Fibroblast of upper back skin (primary cell): ENCODE measurements at regions not wholly inside any gene's neighbourhood (a gene's known extent, or its start where the extent isn't known, plus 50 kb on each side); places are given as distances from the start of the nearest gene placed in this dataset.

Experiments used
- DNase-seq: peaks from one replicate; pipeline ENCODE4 v3.0.0-alpha.2; 2013

GRCh38 chr22:22423681-22424080 lies 84.9 kb downstream of the ZNF280B start:
- no peak for DNase-seq

DNA sequence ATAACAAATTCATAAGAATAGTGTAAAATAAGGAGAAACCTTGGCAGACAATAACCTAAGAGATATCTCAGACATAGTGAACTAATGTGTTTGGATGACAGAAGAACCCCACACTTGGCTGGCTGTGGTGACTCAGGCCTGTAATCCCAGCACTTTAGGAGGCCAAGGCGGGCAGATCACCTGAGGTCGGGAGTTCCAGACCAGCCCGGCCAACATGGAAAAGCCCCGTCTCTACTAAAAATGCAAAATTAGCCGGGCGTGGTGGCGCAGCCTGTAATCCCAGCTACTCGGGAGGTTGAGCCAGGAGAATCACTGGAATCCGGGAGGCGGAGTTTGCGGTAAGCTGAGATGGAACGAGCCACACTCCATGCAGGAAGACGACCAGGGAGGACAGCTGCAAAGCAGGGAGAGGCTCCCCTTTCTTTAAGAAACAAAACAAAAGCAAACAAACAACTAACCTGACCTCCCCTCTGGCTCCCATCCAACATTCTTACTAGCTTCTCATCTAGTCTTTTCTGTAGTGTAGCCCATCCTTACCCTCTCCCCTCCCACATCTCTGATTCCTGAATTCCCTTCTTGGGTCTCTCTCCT lies 84.2 kb downstream of the ZNF280B start:
- no peak for DNase-seq

GRCh38 chr22:22424956-22425355 lies 83.6 kb downstream of the ZNF280B start:
- DNase-seq = no peak

- DNase-seq = no peak
These were observed 83.2 kb downstream of the ZNF280B start for GRCh38 chr22:22425356-22425755.

GRCh38 chr22:22425783-22426624 lies 82.5 kb downstream of the ZNF280B start:
- DNase-seq = no peak

DNA sequence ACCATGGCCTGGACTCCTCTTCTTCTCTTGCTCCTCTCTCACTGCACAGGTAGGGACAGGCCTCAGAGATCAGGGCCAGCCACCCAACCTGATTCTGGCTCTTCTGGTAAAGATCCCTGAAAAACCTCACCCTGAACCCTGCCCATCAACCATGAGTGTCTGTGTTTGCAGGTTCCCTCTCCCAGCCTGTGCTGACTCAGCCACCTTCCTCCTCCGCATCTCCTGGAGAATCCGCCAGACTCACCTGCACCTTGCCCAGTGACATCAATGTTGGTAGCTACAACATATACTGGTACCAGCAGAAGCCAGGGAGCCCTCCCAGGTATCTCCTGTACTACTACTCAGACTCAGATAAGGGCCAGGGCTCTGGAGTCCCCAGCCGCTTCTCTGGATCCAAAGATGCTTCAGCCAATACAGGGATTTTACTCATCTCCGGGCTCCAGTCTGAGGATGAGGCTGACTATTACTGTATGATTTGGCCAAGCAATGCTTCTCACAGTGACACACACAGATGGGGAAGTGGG lies 80.9 kb downstream of the ZNF280B start:
- no peak for DNase-seq

DNA sequence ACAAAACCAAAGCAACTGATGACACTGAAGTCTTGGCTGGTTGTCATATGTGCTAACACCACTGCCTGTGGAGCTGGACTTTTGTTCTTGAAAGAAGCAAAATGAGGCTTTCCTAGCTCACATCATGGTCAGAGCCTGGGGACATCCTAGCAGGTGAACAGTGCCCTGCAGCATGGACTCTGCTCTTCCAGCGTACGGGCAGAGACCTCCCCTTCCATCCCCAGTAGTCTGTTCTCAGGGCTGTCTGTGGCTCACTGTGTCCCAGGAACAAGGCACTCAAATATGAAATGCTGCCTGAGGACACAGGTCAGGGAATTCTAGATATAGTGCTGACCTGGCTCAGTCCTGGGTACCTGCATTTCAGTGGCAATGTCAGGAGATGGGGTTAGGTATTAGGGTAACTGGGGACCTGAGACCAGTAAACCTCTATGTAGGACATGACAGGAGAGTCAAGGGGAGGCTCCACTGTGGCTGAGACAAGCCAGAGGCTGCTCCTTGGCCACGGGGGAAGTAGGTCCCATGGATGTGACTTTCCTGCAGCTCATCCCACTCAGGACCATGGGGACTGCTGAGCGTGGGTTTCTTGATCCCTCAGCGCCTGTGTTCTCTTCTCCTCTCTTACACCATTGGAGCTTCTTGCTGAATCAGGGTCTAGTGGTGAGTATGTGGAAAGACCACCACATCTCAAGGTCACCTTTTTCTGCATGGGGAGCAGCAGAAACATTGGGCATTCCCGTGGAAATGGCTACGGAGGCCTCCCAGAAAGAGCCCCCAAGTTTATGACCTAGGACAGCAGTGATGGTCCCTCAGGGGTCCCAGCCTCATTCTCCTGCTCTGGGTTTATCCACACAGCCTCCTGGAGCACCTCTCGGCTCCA lies 80.1 kb downstream of the ZNF280B start:
- DNase-seq = no peak

GRCh38 chr22:22429369-22430108 lies 79.0 kb downstream of the ZNF280B start:
- DNase-seq = no peak

GRCh38 chr22:22430111-22430820 lies 78.3 kb downstream of the ZNF280B start:
- DNase-seq = no peak

- peak; percentile 39 for DNase-seq
These were observed 77.0 kb downstream of the ZNF280B start for GRCh38 chr22:22431271-22432220.

DNA sequence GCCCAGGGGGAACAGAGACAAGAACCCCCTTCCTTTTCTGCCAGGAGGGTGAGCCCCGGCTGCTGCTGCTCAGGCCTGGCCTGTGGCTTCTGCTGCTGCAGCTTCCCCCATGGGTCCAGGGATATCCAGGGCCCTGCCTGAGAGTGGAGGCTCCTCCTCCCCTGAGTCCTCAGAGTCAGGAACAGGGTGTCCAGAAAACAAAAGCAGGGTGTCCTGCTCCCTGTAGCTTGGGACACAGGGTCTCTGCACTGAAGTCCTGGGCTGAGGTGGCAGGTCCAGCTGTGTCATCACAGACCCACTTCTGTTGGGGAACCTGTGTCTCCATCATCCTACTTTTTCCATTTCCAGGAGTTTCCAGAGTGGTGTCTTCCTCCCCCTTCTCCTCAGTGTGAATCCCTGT lies 76.1 kb downstream of the ZNF280B start:
- no peak for DNase-seq

DNA sequence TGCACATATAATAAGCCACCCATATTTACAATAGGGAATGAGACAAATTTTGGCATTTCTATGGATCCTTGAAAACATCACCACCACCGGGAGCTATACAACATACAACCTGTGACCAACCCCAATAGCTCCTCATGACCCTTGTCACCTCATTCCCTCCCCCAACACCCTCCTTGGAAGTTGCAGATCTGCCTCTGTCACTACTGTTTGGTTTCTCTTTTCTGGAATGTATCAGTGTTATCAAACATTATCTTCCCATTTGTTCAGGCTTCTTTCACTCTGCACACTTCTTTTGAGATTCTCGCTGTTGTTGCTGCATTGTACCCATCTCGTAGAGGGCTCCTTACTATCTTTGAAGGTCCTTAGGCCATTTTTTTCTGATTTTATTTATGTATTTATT lies 75.6 kb downstream of the ZNF280B start:
- no peak for DNase-seq

GRCh38 chr22:22433770-22434169 lies 74.8 kb downstream of the ZNF280B start:
- DNase-seq = no peak
